IMR-90 (cell line): ENCODE measurements at regions not wholly inside any gene's neighbourhood (a gene's known extent, or its start where the extent isn't known, plus 50 kb on each side); places are given as distances from the start of the nearest gene placed in this dataset.

Experiments used
- BHLHE40 ChIP-seq: fragments of 150-350 bp; IDR thresholded peaks from 2 replicates; pipeline ENCODE4 v1.6.1; 2016; ENCODE audit warnings: mild to moderate bottlenecking, low read depth, low read length
- CTCF ChIP-seq: conservative IDR thresholded peaks from 2 replicates; pipeline ENCODE4 v1.5.1; 2012; ENCODE audit warnings: mild to moderate bottlenecking, low read depth, low read length, improper control_type of control experiment
- ELK1 ChIP-seq: fragments of 150-350 bp; IDR thresholded peaks from 2 replicates; pipeline ENCODE4 v1.6.1; 2016; ENCODE audit warnings: low read depth, mild to moderate bottlenecking, low read length, moderate library complexity, borderline replicate concordance
- POLR2A ChIP-seq: IDR thresholded peaks from 2 replicates; pipeline ENCODE4 v1.6.1; 2012; ENCODE audit warnings: mild to moderate bottlenecking, low read depth, low read length
- RCOR1 ChIP-seq: IDR thresholded peaks from 2 replicates; pipeline ENCODE4 v1.6.1; 2012; ENCODE audit warnings: mild to moderate bottlenecking, low read length, improper control_type of control experiment; ENCODE audit not compliant: insufficient replicate concordance
- SMC3 ChIP-seq: fragments of 150-350 bp; IDR thresholded peaks from 2 replicates; pipeline ENCODE4 v1.6.1; 2016; ENCODE audit warnings: low read depth, mild to moderate bottlenecking, antibody characterized with exemption, low read length, moderate library complexity

DNA sequence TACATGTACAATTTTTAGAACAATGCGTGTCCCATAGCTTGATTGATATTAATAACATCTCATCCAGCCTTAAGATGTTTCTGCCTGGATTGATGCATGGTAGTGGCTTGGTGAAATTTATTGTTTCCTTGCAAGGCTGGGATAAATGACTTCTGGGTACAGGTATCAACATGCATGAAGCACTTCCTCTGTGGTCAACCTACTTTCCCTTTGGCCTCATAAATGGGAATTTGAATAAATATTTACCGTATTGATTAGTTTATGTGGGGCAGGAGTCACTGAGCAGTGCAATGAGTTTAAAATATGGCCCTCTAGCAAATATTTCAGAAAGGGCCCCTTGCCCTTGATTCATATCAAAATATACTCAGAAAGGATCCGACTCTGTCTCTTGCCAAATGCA lies 83.9 kb upstream of the KCNE2 start:
- no peak for TF ChIP-seq CTCF
- TF ChIP-seq POLR2A: no peak
- TF ChIP-seq BHLHE40: no peak
- no peak for TF ChIP-seq ELK1
- TF ChIP-seq SMC3: no peak
- TF ChIP-seq RCOR1: no peak
